Suprapubic skin (tissue), 4 donors: ENCODE measurements at regions not wholly inside any gene's neighbourhood (a gene's known extent, or its start where the extent isn't known, plus 50 kb on each side); places are given as distances from the start of the nearest gene placed in this dataset.
"Not testable (repeated sequence)": the region's sequence is repeated elsewhere in the genome, so short reads cannot be mapped to it uniquely, and the experiment has no call there.

ENCODE experiments used
- DNase-seq, 2 donors: peaks; one replicate each; pipeline ENCODE4 v3.0.0-alpha.2; 2019; ENCODE audit warnings: low spot score in 2 of 2
- H3K27ac ChIP-seq: fragments of 200-600 bp; sonication (generic); one replicate; pipeline ENCODE4 v1.5.1; 2019
- H3K27me3 ChIP-seq: fragments of 200-600 bp; sonication (generic); one replicate; pipeline ENCODE4 v1.5.1; 2019
- H3K36me3 ChIP-seq: fragments of 200-600 bp; sonication (generic); one replicate; pipeline ENCODE4 v1.5.1; 2019
- H3K4me1 ChIP-seq: fragments of 200-600 bp; sonication (generic); one replicate; pipeline ENCODE4 v1.5.1; 2019
- H3K4me3 ChIP-seq: fragments of 200-600 bp; sonication (generic); one replicate; pipeline ENCODE4 v1.5.1; 2019; ENCODE audit warnings: mild to moderate bottlenecking
- H3K9me3 ChIP-seq: fragments of 200-600 bp; sonication (generic); one replicate; pipeline ENCODE4 v1.5.1; 2019
- EP300 ChIP-seq: sonication (generic); formaldehyde crosslinking; IDR thresholded peaks from one replicate; pipeline ENCODE4 v1.6.1; 2017; ENCODE audit warnings: antibody characterized with exemption
- POLR2A ChIP-seq, 2 donors: fragments of 450-650 bp; IDR thresholded peaks; one replicate each; pipeline ENCODE4 v1.6.1; 2017; ENCODE audit warnings: antibody characterized with exemption in 2 of 2, mild to moderate bottlenecking in 2 of 2, moderate library complexity in 2 of 2
- POLR2AphosphoS5 ChIP-seq, 3 donors: sonication (generic); formaldehyde crosslinking; IDR thresholded peaks; one replicate each; pipeline ENCODE4 v1.6.1; 2017; ENCODE audit warnings: antibody characterized with exemption in 3 of 3
- WGBS: methylation state at CpG from one replicate; pipeline ENCODE4 v1.1.5; 2018; 5-methylcytosine and 5-hydroxymethylcytosine counted together
- TF ChIP-seq, protein P1 (sequence below), 2 donors: fragments of 200-600 bp in 1 of 2; fragments of 450-650 bp in 1 of 2; sonication (generic) in 1 of 2; IDR thresholded peaks; one replicate each; pipeline ENCODE4 v1.5.1; 2016 to 2019; ENCODE audit warnings: antibody characterized with exemption in 2 of 2, mild to moderate bottlenecking in 1 of 2, moderate library complexity in 1 of 2

DNA sequence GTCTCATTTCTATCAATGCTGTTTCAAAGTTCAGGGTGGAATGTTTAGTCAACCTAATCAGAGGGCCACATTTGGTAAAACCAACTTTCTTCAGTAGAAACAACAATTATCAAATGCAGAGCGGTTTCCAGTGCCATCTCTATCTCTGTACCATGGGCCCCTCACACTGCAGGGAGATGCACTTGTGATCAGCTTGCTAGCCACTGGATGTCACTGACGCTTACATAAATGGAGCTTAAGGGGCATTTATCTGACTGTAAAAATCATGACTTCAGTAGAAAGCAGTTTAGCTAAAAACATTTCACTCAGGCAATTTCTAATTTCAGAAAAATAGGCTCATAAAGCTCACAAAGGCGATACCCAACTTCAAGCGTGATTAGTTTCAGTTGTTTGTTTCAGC lies 678.0 kb downstream of the ZEB2 start:
- TF ChIP-seq, protein P1, sequence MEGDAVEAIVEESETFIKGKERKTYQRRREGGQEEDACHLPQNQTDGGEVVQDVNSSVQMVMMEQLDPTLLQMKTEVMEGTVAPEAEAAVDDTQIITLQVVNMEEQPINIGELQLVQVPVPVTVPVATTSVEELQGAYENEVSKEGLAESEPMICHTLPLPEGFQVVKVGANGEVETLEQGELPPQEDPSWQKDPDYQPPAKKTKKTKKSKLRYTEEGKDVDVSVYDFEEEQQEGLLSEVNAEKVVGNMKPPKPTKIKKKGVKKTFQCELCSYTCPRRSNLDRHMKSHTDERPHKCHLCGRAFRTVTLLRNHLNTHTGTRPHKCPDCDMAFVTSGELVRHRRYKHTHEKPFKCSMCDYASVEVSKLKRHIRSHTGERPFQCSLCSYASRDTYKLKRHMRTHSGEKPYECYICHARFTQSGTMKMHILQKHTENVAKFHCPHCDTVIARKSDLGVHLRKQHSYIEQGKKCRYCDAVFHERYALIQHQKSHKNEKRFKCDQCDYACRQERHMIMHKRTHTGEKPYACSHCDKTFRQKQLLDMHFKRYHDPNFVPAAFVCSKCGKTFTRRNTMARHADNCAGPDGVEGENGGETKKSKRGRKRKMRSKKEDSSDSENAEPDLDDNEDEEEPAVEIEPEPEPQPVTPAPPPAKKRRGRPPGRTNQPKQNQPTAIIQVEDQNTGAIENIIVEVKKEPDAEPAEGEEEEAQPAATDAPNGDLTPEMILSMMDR (IDR thresholded peaks at IDR 0.05): no peak
- TF ChIP-seq POLR2AphosphoS5 (IDR thresholded peaks at IDR 0.05) (no peak), EP300 (no peak), POLR2A (IDR thresholded peaks at IDR 0.05) (no peak)
- DNase-seq: no peak
- WGBS: 74% methylated on average over 4 of the region's 4 CpGs
- Histone ChIP-seq H3K36me3 (no peaks in the 10 kb centered on the region), H3K27me3 (no peaks in the 10 kb centered on the region), H3K9me3 (no peaks in the 10 kb centered on the region), H3K4me3 (no peak overlapping the region), H3K4me1 (no peaks in the 10 kb centered on the region), H3K27ac (no peak overlapping the region)

DNA sequence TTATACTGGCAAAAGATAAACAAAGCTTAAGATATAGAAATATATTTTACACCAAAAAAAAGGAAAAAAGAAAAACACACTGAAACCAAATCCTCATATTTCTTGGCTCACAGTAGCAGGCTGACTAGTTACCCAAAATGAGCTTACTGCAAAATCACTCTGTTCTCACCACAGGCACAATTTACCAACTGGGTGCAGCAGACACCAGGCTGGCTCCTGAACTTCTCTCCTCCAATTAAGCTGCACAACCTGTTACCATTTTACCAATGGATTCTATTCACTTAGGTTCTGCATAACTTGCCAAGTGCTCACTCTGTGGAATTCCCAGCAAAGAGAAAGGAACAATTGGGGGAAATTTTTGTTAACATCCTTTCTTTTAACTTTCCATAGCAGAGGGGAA lies 679.3 kb downstream of the ZEB2 start:
- no peak overlapping the region for H3K27ac ChIP-seq
- H3K4me1 ChIP-seq: no peaks in the 10 kb centered on the region
- H3K9me3 ChIP-seq: no peaks in the 10 kb centered on the region
- H3K27me3 ChIP-seq: no peaks in the 10 kb centered on the region
- TF ChIP-seq POLR2A (IDR thresholded peaks at IDR 0.05): no peak
- TF ChIP-seq, protein P1 (IDR thresholded peaks at IDR 0.05): no peak
- no peak for TF ChIP-seq EP300
- no peak for TF ChIP-seq POLR2AphosphoS5 (IDR thresholded peaks at IDR 0.05)
- DNase-seq: no peak
- no peaks in the 10 kb centered on the region for H3K36me3 ChIP-seq
- H3K4me3 ChIP-seq: no peak overlapping the region

DNA sequence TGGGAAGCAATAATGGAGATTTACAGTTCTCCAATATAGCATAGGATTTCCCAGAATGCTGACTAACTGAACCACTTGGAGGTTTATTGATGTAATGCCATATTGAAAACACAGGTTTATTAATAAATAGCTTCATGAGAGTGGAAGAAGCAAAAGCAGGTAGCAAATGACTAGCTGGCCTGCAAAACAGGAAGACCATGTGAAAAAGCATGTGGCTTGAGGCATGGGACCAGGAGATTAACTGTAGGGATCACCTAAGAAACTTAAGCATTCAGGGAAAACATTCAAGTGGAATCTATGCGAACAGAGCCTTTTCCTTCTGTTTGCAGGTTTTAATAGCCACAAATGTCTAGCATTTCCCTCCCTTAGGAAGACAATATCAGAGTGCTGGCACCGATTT lies 679.7 kb downstream of the ZEB2 start:
- no peaks in the 10 kb centered on the region for H3K4me1 ChIP-seq
- no peak overlapping the region for H3K27ac ChIP-seq
- 83% methylated on average over 2 of the region's 2 CpGs for WGBS
- no peaks in the 10 kb centered on the region for H3K36me3 ChIP-seq
- no peaks in the 10 kb centered on the region for H3K27me3 ChIP-seq
- H3K4me3 ChIP-seq: no peak overlapping the region
- TF ChIP-seq EP300 (no peak), POLR2A (IDR thresholded peaks at IDR 0.05) (no peak), POLR2AphosphoS5 (IDR thresholded peaks at IDR 0.05) (no peak)
- TF ChIP-seq, protein P1 (IDR thresholded peaks at IDR 0.05): no peak
- H3K9me3 ChIP-seq: no peaks in the 10 kb centered on the region
- DNase-seq: no peak

DNA sequence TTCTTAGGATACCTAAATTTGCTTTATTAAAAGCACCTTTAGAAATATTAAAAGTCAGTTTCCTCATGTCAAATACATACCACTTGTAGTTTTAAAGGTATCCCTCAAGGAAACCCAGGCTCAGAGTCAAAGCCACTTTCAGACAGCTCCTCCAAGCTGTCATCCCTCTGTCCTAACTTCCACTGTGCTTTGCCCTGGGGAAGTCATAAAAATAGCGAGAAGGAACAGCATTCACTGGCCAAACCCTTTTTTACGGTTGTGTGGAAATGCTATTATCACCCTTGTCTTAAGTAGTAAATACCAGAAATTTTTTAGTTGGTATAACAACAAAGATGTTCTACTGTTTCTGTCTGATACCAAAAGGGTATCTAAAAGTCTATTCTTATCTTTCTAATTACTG lies 680.5 kb downstream of the ZEB2 start:
- Histone ChIP-seq H3K27ac (no peak overlapping the region), H3K4me3 (no peak overlapping the region), H3K36me3 (no peaks in the 10 kb centered on the region), H3K27me3 (no peaks in the 10 kb centered on the region), H3K4me1 (no peaks in the 10 kb centered on the region), H3K9me3 (no peaks in the 10 kb centered on the region)
- DNase-seq: no peak
- TF ChIP-seq, protein P1 (IDR thresholded peaks at IDR 0.05): no peak
- TF ChIP-seq POLR2AphosphoS5 (IDR thresholded peaks at IDR 0.05) (no peak), POLR2A (IDR thresholded peaks at IDR 0.05) (no peak), EP300 (no peak)
- WGBS: 32% methylated on average over 2 of the region's 2 CpGs

DNA sequence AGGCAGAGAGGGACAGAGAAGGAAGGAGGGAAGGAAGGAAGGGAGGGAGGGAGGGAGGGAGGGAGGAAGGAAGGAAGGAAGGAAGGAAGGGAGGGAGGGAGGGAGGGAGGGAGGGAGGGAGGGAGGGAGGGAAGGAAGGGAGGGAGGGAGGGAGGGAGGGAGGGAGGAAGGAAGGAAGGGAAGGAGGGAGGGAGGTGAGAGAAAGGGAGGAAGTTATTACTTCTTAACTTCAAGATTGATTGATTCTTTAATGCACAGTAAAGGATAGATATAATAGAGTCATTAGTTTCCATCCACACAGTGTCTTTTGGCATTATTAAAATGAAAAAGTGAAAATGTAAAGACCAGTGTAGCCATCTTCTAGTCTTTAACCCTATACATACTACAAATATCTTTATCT lies 682.9 kb downstream of the ZEB2 start:
- H3K36me3 ChIP-seq, H3K4me3 ChIP-seq, DNase-seq, H3K9me3 ChIP-seq, H3K27me3 ChIP-seq, H3K4me1 ChIP-seq, H3K27ac ChIP-seq: not testable (repeated sequence)

DNA sequence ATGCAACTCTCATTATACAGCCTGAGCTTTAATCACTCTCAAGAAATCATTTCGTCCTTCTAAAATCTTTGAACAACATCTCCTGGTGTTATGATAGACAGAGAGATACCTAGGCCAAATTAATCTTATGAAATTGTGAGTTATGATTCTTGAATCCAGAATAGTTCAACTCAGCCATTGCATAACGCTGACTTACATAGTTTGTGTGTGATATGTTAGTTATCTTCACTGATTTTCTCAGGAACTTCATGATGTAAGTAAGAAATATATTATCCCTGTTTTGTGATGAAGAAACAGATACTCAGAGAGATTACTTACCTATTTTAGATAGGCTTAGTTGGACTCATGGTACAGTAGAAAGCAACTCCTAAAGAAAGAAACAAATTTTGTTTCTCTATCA lies 684.4 kb downstream of the ZEB2 start:
- H3K9me3 ChIP-seq: no peaks in the 10 kb centered on the region
- no peak for DNase-seq
- 47% methylated on average over 2 of the region's 2 CpGs for WGBS
- no peak overlapping the region for H3K4me3 ChIP-seq
- H3K27ac ChIP-seq: no peak overlapping the region
- H3K27me3 ChIP-seq: no peaks in the 10 kb centered on the region
- TF ChIP-seq EP300 (no peak), POLR2A (IDR thresholded peaks at IDR 0.05) (no peak), POLR2AphosphoS5 (IDR thresholded peaks at IDR 0.05) (no peak)
- TF ChIP-seq, protein P1 (IDR thresholded peaks at IDR 0.05): no peak
- H3K36me3 ChIP-seq: no peaks in the 10 kb centered on the region
- H3K4me1 ChIP-seq: no peaks in the 10 kb centered on the region
